Common myeloid progenitor, CD34-positive (primary cell): ENCODE measurements at regions not wholly inside any gene's neighbourhood (a gene's known extent, or its start where the extent isn't known, plus 50 kb on each side); places are given as distances from the start of the nearest gene placed in this dataset.

Source experiments
- CTCF ChIA-PET: fragments of 350-600 bp; sonication (Branson Sonifier 250); formaldehyde crosslinking; loops from one replicate; lab custom pipeline; 2021; ENCODE audit warnings: antibody characterized with exemption; lab: Charles Lee
- POLR2A ChIA-PET: fragments of 350-600 bp; sonication (Branson Sonifier 250); formaldehyde crosslinking; loops from one replicate; lab custom pipeline; 2021; ENCODE audit warnings: antibody characterized with exemption; lab: Charles Lee
- DNase-seq, 3 donors: peaks; one replicate each; pipeline versions ENCODE4 v3.0.0 to v3.0.0-alpha.2; 2013
- H3K27ac ChIP-seq, 2 experiments: 1 replicate in 1 of 2; 2 replicates in 1 of 2; pipeline ENCODE4 v1.7.0; 2013; ENCODE audit warnings: inconsistent platforms in 2 of 2, low read length in 2 of 2, mild to moderate bottlenecking in 2 of 2, low read depth in 1 of 2, moderate library complexity in 1 of 2; ENCODE audit not compliant: severe bottlenecking in 2 of 2, insufficient read depth in 1 of 2, poor library complexity in 1 of 2
- H3K27me3 ChIP-seq, 5 experiments: replicated peaks in 2 of 5; 1 replicate in 3 of 5; 2 replicates in 2 of 5; pipeline versions ENCODE4 v1.6.1 to v1.7.0; 2013; ENCODE audit warnings: low read length in 4 of 5, mild to moderate bottlenecking in 2 of 5, moderate library complexity in 2 of 5, inconsistent platforms in 1 of 5; ENCODE audit not compliant: insufficient read depth in 5 of 5, control insufficient read depth in 4 of 5
- H3K36me3 ChIP-seq, 4 experiments: 1 replicate in 2 of 4; 2 replicates in 2 of 4; pipeline versions ENCODE4 v1.6.1 to v1.7.0; 2013; ENCODE audit warnings: low read length in 3 of 4, control low read depth in 1 of 4, mild to moderate bottlenecking in 1 of 4; ENCODE audit not compliant: control insufficient read depth in 4 of 4, insufficient read depth in 4 of 4
- H3K4me1 ChIP-seq, 4 experiments: 1 replicate in 3 of 4; 2 replicates in 1 of 4; pipeline versions ENCODE4 v1.6.1 to v1.7.1; 2013; ENCODE audit warnings: low read length in 3 of 4, mild to moderate bottlenecking in 3 of 4, control low read depth in 1 of 4, inconsistent platforms in 1 of 4, moderate library complexity in 1 of 4; ENCODE audit not compliant: control insufficient read depth in 4 of 4, insufficient read depth in 4 of 4; ENCODE audit errors: control extremely low read depth in 1 of 4
- H3K4me3 ChIP-seq, 7 experiments: 1 replicate in 4 of 7; 2 replicates in 3 of 7; pipeline versions ENCODE4 v1.5.1 to v1.7.0; 2013; ENCODE audit warnings: mild to moderate bottlenecking in 7 of 7, low read length in 6 of 7, moderate library complexity in 6 of 7, inconsistent platforms in 2 of 7, low read depth in 2 of 7, control low read depth in 1 of 7; ENCODE audit not compliant: insufficient read depth in 4 of 7, control insufficient read depth in 1 of 7; ENCODE audit errors: extremely low read depth in 1 of 7
- H3K9me3 ChIP-seq, 5 experiments: 1 replicate in 4 of 5; 2 replicates in 1 of 5; pipeline versions ENCODE4 v1.6.1 to v1.7.1; 2013; ENCODE audit warnings: low read length in 4 of 5, mild to moderate bottlenecking in 2 of 5, inconsistent platforms in 1 of 5, low read depth in 1 of 5, moderate library complexity in 1 of 5; ENCODE audit not compliant: control insufficient read depth in 4 of 5, insufficient read depth in 2 of 5; ENCODE audit errors: control extremely low read depth in 1 of 5
- WGBS: methylation state at CpG from one replicate; pipeline ENCODE4 v1.1.5; 2013; ENCODE audit not compliant: insufficient coverage; 5-methylcytosine and 5-hydroxymethylcytosine counted together

GRCh38 chr2:133760376-133760775, 192.1 kb upstream of the NCKAP5 start:
- Histone ChIP-seq H3K4me1 (no peaks in the 10 kb centered on the region), H3K27ac (no peak overlapping the region), H3K4me3 (no peak overlapping the region), H3K9me3 (no peaks in the 10 kb centered on the region), H3K27me3 (no peaks in the 10 kb centered on the region), H3K36me3 (no peaks in the 10 kb centered on the region)
- ChIA-PET POLR2A (no interaction called here), CTCF (no interaction called here)
- 80% methylated on average over 3 of the region's 3 CpGs for WGBS
- DNase-seq: no peak

- CTCF ChIA-PET: no interaction called here
Measured at GRCh38 chr2:133765658-133766057, 197.4 kb upstream of the NCKAP5 start.

GRCh38 chr2:133766164-133766832, 198.0 kb upstream of the NCKAP5 start:
- no peaks in the 10 kb centered on the region for H3K36me3 ChIP-seq
- peaks cover 0 to 2% (median 0%) of the 10 kb centered on the region in 5 experiments for H3K27me3 ChIP-seq
- no peaks in the 10 kb centered on the region for H3K9me3 ChIP-seq
- no peaks in the 10 kb centered on the region for H3K4me1 ChIP-seq
- no peak overlapping the region for H3K4me3 ChIP-seq
- DNase-seq: no peak
- ChIA-PET CTCF (no interaction called here), POLR2A (no interaction called here)
- H3K27ac ChIP-seq: no peak overlapping the region

More at GRCh38 chr2:133765658-133766057, 197.4 kb upstream of the NCKAP5 start:
- POLR2A ChIA-PET: no interaction called here
- no peaks in the 10 kb centered on the region for H3K9me3 ChIP-seq
- no peaks in the 10 kb centered on the region for H3K36me3 ChIP-seq
- 100% methylated on average over 2 of the region's 2 CpGs for WGBS
- no peak overlapping the region for H3K4me3 ChIP-seq
- H3K27me3 ChIP-seq: peaks cover 0 to 2% (median 0%) of the 10 kb centered on the region in 5 experiments
- no peak for DNase-seq
- no peaks in the 10 kb centered on the region for H3K4me1 ChIP-seq
- H3K27ac ChIP-seq: no peak overlapping the region

GRCh38 chr2:133768256-133768655, 200.0 kb upstream of the NCKAP5 start:
- Histone ChIP-seq H3K36me3 (no peaks in the 10 kb centered on the region), H3K4me1 (no peaks in the 10 kb centered on the region), H3K9me3 (no peaks in the 10 kb centered on the region), H3K4me3 (no peak overlapping the region), H3K27ac (no peak overlapping the region), H3K27me3 (peaks cover 0 to 2% (median 0%) of the 10 kb centered on the region in 5 experiments)
- POLR2A ChIA-PET: no interaction called here
- 100% methylated on average over 2 of the region's 2 CpGs for WGBS
- CTCF ChIA-PET: no interaction called here
- DNase-seq: no peak

GRCh38 chr2:133768658-133769435, 200.6 kb upstream of the NCKAP5 start:
- ChIA-PET POLR2A (no interaction called here), CTCF (no interaction called here)
- Histone ChIP-seq H3K4me3 (no peak overlapping the region), H3K4me1 (no peaks in the 10 kb centered on the region), H3K27me3 (peaks cover 0 to 2% (median 0%) of the 10 kb centered on the region in 5 experiments), H3K36me3 (no peaks in the 10 kb centered on the region), H3K9me3 (no peaks in the 10 kb centered on the region), H3K27ac (no peak overlapping the region)
- DNase-seq: no peak
- 84% methylated on average over 2 of the region's 6 CpGs for WGBS

- WGBS: 92% methylated on average over 1 of the region's 2 CpGs
- Histone ChIP-seq H3K9me3 (no peaks in the 10 kb centered on the region), H3K27ac (no peak overlapping the region), H3K27me3 (peaks cover 0 to 3% (median 0%) of the 10 kb centered on the region in 5 experiments), H3K4me3 (no peak overlapping the region), H3K36me3 (no peaks in the 10 kb centered on the region), H3K4me1 (no peaks in the 10 kb centered on the region)
- ChIA-PET POLR2A (no interaction called here), CTCF (no interaction called here)
- DNase-seq: no peak
Measured at GRCh38 chr2:133773854-133774653, 205.8 kb upstream of the NCKAP5 start.

- WGBS: 98% methylated on average over 5 of the region's 5 CpGs
- POLR2A ChIA-PET: no interaction called here
- DNase-seq: no peak
- H3K9me3 ChIP-seq: no peaks in the 10 kb centered on the region
- CTCF ChIA-PET: no interaction called here
- H3K36me3 ChIP-seq: no peaks in the 10 kb centered on the region
- H3K27ac ChIP-seq: no peak overlapping the region
- peaks cover 0 to 3% (median 0%) of the 10 kb centered on the region in 5 experiments for H3K27me3 ChIP-seq
- H3K4me1 ChIP-seq: no peaks in the 10 kb centered on the region
- H3K4me3 ChIP-seq: no peak overlapping the region
Measured at GRCh38 chr2:133774654-133775015, 206.4 kb upstream of the NCKAP5 start.
